H1 (cell line): ENCODE measurements at regions not wholly inside any gene's neighbourhood (a gene's known extent, or its start where the extent isn't known, plus 50 kb on each side); places are given as distances from the start of the nearest gene placed in this dataset.

Experiments used
- CTCF ChIA-PET: fragments of 300-600 bp; sonication (Branson Sonifier 250); formaldehyde crosslinking; loops from one replicate; lab custom pipeline; 2021; ENCODE audit not compliant: partially characterized antibody; lab: Charles Lee
- POLR2A ChIA-PET: fragments of 300-600 bp; sonication (Branson Sonifier 250); formaldehyde crosslinking; loops from one replicate; lab custom pipeline; 2021; ENCODE audit warnings: inconsistent platforms; ENCODE audit not compliant: partially characterized antibody; lab: Charles Lee
- DNase-seq, 2 experiments: peaks; one replicate each; pipeline versions ENCODE4 v3.0.0 to v3.0.0-alpha.2; 2010 to 2022; ENCODE audit warnings: low spot score in 2 of 2, low read depth in 1 of 2, mixed read lengths in 1 of 2
- FAIRE-seq: peaks from 2 replicates; lab custom pipeline; 2011; peaks lifted over from hg19 to GRCh38; lab: Jason Lieb, UNC
- H2AFZ ChIP-seq: 2 replicates; pipeline ENCODE4 v1.8.1; 2012; ENCODE audit warnings: low read length, inconsistent platforms
- H2AK5ac ChIP-seq: 2 replicates; pipeline ENCODE4 v1.6.1; 2013; ENCODE audit warnings: low read depth, low read length
- H2BK120ac ChIP-seq: replicated peaks from 2 replicates; pipeline ENCODE3; 2013; ENCODE audit warnings: low read depth, low read length, inconsistent platforms
- H2BK12ac ChIP-seq: 2 replicates; pipeline ENCODE4 v1.6.1; 2013; ENCODE audit warnings: low read depth, low read length
- H2BK15ac ChIP-seq: 2 replicates; pipeline ENCODE4 v1.6.1; 2013; ENCODE audit warnings: low read length
- H2BK20ac ChIP-seq: 2 replicates; pipeline ENCODE4 v1.6.1; 2013; ENCODE audit warnings: low read length
- H2BK5ac ChIP-seq: 2 replicates; pipeline ENCODE4 v1.6.1; 2013; ENCODE audit warnings: low read depth, low read length
- H3K14ac ChIP-seq: 2 replicates; pipeline ENCODE4 v1.6.1; 2013; ENCODE audit warnings: inconsistent platforms; ENCODE audit not compliant: insufficient read length
- H3K18ac ChIP-seq: 2 replicates; pipeline ENCODE4 v1.6.1; 2013; ENCODE audit warnings: low read length; ENCODE audit errors: extremely low read depth
- H3K23ac ChIP-seq: 2 replicates; pipeline ENCODE4 v1.6.1; 2013; ENCODE audit warnings: inconsistent platforms; ENCODE audit not compliant: insufficient read length
- H3K23me2 ChIP-seq: 2 replicates; pipeline ENCODE4 v1.6.1; 2013; ENCODE audit warnings: low read depth, low read length
- H3K27ac ChIP-seq: 2 replicates; pipeline ENCODE4 v1.6.1; 2011; ENCODE audit warnings: low read depth, low read length, inconsistent platforms
- H3K27me3 ChIP-seq, 4 experiments: replicated peaks in 1 of 4; 1 replicate in 1 of 4; 2 replicates in 3 of 4; pipeline versions ENCODE4 v1.6.1 to v1.8.1; 2011 to 2013; ENCODE audit warnings: low read length in 3 of 4, mild to moderate bottlenecking in 3 of 4, inconsistent platforms in 2 of 4, mixed read lengths in 2 of 4, moderate library complexity in 1 of 4; ENCODE audit not compliant: control insufficient read depth in 3 of 4, insufficient read depth in 3 of 4; ENCODE audit errors: extremely low read depth in 1 of 4
- H3K36me3 ChIP-seq, 4 experiments: 2 replicates each; pipeline versions ENCODE4 v1.6.1 to v1.8.1; 2011 to 2013; ENCODE audit warnings: mild to moderate bottlenecking in 4 of 4, low read length in 3 of 4, moderate library complexity in 2 of 4, control low read depth in 1 of 4, inconsistent platforms in 1 of 4; ENCODE audit not compliant: insufficient read depth in 4 of 4, control insufficient read depth in 2 of 4
- H3K4ac ChIP-seq: replicated peaks from 2 replicates; pipeline ENCODE3; 2013; ENCODE audit warnings: low read length, low read depth, mixed read lengths, inconsistent platforms; ENCODE audit not compliant: insufficient read length
- H3K4me1 ChIP-seq, 4 experiments: replicated peaks in 1 of 4; 1 replicate in 1 of 4; 2 replicates in 3 of 4; pipeline versions ENCODE4 v1.6.1 to v1.8.1; 2011 to 2013; ENCODE audit warnings: low read length in 3 of 4, inconsistent platforms in 2 of 4, mixed read lengths in 1 of 4; ENCODE audit not compliant: insufficient read depth in 4 of 4, control insufficient read depth in 3 of 4
- H3K4me2 ChIP-seq, 2 experiments: 2 replicates each; pipeline versions ENCODE4 v1.6.1 to v1.8.1; 2011 to 2013; ENCODE audit warnings: low read depth in 2 of 2, low read length in 2 of 2, control low read depth in 1 of 2, inconsistent platforms in 1 of 2, mild to moderate bottlenecking in 1 of 2; ENCODE audit not compliant: insufficient read depth in 1 of 2
- H3K4me3 ChIP-seq, 4 experiments: fragments of 200-600, 300-600 bp in 1 of 4; sonication (generic), shearing (Covaris generic), sonication (Bioruptor Twin) in 1 of 4; 2 replicates each; pipeline versions ENCODE4 v1.5.1 to v1.8.1; 2011 to 2016; ENCODE audit warnings: low read length in 4 of 4, low read depth in 3 of 4, control low read depth in 2 of 4, inconsistent platforms in 2 of 4, mild to moderate bottlenecking in 2 of 4, mixed read lengths in 1 of 4, moderate library complexity in 1 of 4; ENCODE audit not compliant: insufficient read depth in 2 of 4; ENCODE audit errors: extremely low read depth in 1 of 4
- H3K56ac ChIP-seq: replicated peaks from 2 replicates; pipeline ENCODE3; 2013; ENCODE audit warnings: low read depth, mild to moderate bottlenecking, mixed read lengths, low read length, inconsistent platforms; ENCODE audit not compliant: insufficient read length
- H3K79me1 ChIP-seq: 2 replicates; pipeline ENCODE4 v1.6.1; 2013; ENCODE audit warnings: low read depth, low read length, control low read depth
- H3K79me2 ChIP-seq, 2 experiments: 2 replicates each; pipeline versions ENCODE4 v1.6.1 to v1.8.1; 2012 to 2013; ENCODE audit warnings: low read length in 2 of 2, mild to moderate bottlenecking in 2 of 2, inconsistent platforms in 1 of 2; ENCODE audit not compliant: insufficient read depth in 2 of 2, control insufficient read depth in 1 of 2
- H3K9ac ChIP-seq, 4 experiments: replicated peaks in 1 of 4; 1 replicate in 1 of 4; 2 replicates in 3 of 4; pipeline versions ENCODE4 v1.6.1 to v1.8.1; 2011 to 2013; ENCODE audit warnings: low read depth in 3 of 4, low read length in 3 of 4, control low read depth in 2 of 4, mild to moderate bottlenecking in 2 of 4, moderate library complexity in 2 of 4, inconsistent platforms in 1 of 4; ENCODE audit errors: extremely low read depth in 1 of 4
- H3K9me3 ChIP-seq, 2 experiments: 2 replicates each; pipeline versions ENCODE4 v1.6.1 to v1.8.1; 2012 to 2013; ENCODE audit warnings: mild to moderate bottlenecking in 2 of 2, moderate library complexity in 2 of 2, control low read depth in 1 of 2, inconsistent platforms in 1 of 2, low read depth in 1 of 2, low read length in 1 of 2, mixed read lengths in 1 of 2; ENCODE audit not compliant: insufficient read depth in 2 of 2
- H4K20me1 ChIP-seq, 2 experiments: replicated peaks in 1 of 2; 2 replicates each; pipeline versions ENCODE3 to v1.8.1; 2011 to 2013; ENCODE audit warnings: inconsistent platforms in 2 of 2, low read length in 2 of 2, mild to moderate bottlenecking in 1 of 2; ENCODE audit not compliant: insufficient read depth in 2 of 2, control insufficient read depth in 1 of 2
- H4K5ac ChIP-seq: 2 replicates; pipeline ENCODE4 v1.6.1; 2013; ENCODE audit warnings: low read length, low read depth, mixed read lengths, inconsistent platforms; ENCODE audit not compliant: insufficient read length
- H4K8ac ChIP-seq: 2 replicates; pipeline ENCODE4 v1.8.0; 2013; ENCODE audit warnings: mild to moderate bottlenecking, moderate library complexity, low read length, inconsistent platforms; ENCODE audit not compliant: insufficient read depth; ENCODE audit errors: extremely low read depth
- H4K91ac ChIP-seq: replicated peaks from 2 replicates; pipeline ENCODE3; 2013; ENCODE audit warnings: low read length, mixed read lengths, inconsistent platforms; ENCODE audit not compliant: insufficient read length
- ATF2 ChIP-seq: IDR thresholded peaks from 2 replicates; pipeline ENCODE4 v1.6.1; 2012; ENCODE audit warnings: low read length, inconsistent platforms
- CTBP2 ChIP-seq: IDR thresholded peaks from 2 replicates; pipeline ENCODE4 v1.7.0; 2011; ENCODE audit warnings: borderline replicate concordance, mild to moderate bottlenecking, moderate library complexity, mixed read lengths, low read length; ENCODE audit not compliant: insufficient read depth, insufficient read length
- EP300 ChIP-seq, 2 experiments: IDR thresholded peaks; 1 replicate in 1 of 2; 2 replicates in 1 of 2; pipeline ENCODE4 v1.6.1; 2011 to 2012; ENCODE audit warnings: low read depth in 2 of 2, low read length in 2 of 2, mild to moderate bottlenecking in 2 of 2, borderline replicate concordance in 1 of 2, inconsistent platforms in 1 of 2, moderate library complexity in 1 of 2
- MAFK ChIP-seq: IDR thresholded peaks from 2 replicates; pipeline ENCODE4 v1.6.1; 2012; ENCODE audit warnings: low read depth, mild to moderate bottlenecking, improper control_type of control experiment, low read length
- RBBP5 ChIP-seq: IDR thresholded peaks from 2 replicates; pipeline ENCODE4 v1.7.1; 2012; ENCODE audit warnings: low read depth, mild to moderate bottlenecking, inconsistent platforms, low read length, moderate library complexity, borderline replicate concordance
- SIX5 ChIP-seq: IDR thresholded peaks from 2 replicates; pipeline ENCODE4 v1.6.1; 2011; ENCODE audit warnings: mild to moderate bottlenecking, low read depth, low read length
- SP2 ChIP-seq: IDR thresholded peaks from 2 replicates; pipeline ENCODE4 v1.6.1; 2012; ENCODE audit warnings: mild to moderate bottlenecking, low read length, inconsistent platforms
- TBP ChIP-seq: IDR thresholded peaks from 2 replicates; pipeline ENCODE4 v1.6.1; 2011; ENCODE audit warnings: low read depth, low read length, improper control_type of control experiment
- TCF12 ChIP-seq: IDR thresholded peaks from 2 replicates; pipeline ENCODE4 v1.6.1; 2011; ENCODE audit warnings: low read depth, mild to moderate bottlenecking, low read length
- WGBS, 2 experiments: shearing (Covaris generic) in 1 of 2; methylation state at CpG; one replicate each; pipeline versions ENCODE4 v1.1.6 to v1.1.7; 2013 to 2015; ENCODE audit warnings: low lambda C conversion rate in 2 of 2, mixed read lengths in 2 of 2, inconsistent platforms in 1 of 2, low coverage in 1 of 2, missing lambda C conversion rate in 1 of 2; ENCODE audit not compliant: insufficient replicate concordance in 2 of 2, insufficient coverage in 1 of 2, insufficient read length in 1 of 2; ENCODE audit errors: extremely low coverage in 1 of 2, missing lambda C conversion rate in 1 of 2; 5-methylcytosine and 5-hydroxymethylcytosine counted together

- no peaks in the 10 kb centered on the region for H3K23me2 ChIP-seq
- H2AFZ ChIP-seq: no peak overlapping the region
- no peak overlapping the region for H3K56ac ChIP-seq
- no peaks in the 10 kb centered on the region for H3K27me3 ChIP-seq
- H3K4ac ChIP-seq: no peak overlapping the region
- H3K9me3 ChIP-seq: no peaks in the 10 kb centered on the region
- no peak overlapping the region for H3K4me2 ChIP-seq
- H3K79me1 ChIP-seq: no peaks in the 10 kb centered on the region
- no peak overlapping the region for H2BK12ac ChIP-seq
- H3K36me3 ChIP-seq: no peaks in the 10 kb centered on the region
- H2BK5ac ChIP-seq: no peak overlapping the region
- DNase-seq: no peak
- H4K91ac ChIP-seq: no peak overlapping the region
- H3K18ac ChIP-seq: no peak overlapping the region
- no peak overlapping the region for H4K8ac ChIP-seq
- WGBS, 2 experiments: 98% methylated on average over 4 of the region's 4 CpGs; no CpG with 5 or more reads in 1 of the 2 experiments
- H3K23ac ChIP-seq: no peak overlapping the region
- no peak overlapping the region for H3K27ac ChIP-seq
- FAIRE-seq: no peak
- no peak overlapping the region for H3K14ac ChIP-seq
- CTCF ChIA-PET: no interaction called here
- H3K79me2 ChIP-seq: no peaks in the 10 kb centered on the region
- H2BK20ac ChIP-seq: no peak overlapping the region
- POLR2A ChIA-PET: no interaction called here
- H4K20me1 ChIP-seq: no peaks in the 10 kb centered on the region
- no peak overlapping the region for H3K4me3 ChIP-seq
- H2BK120ac ChIP-seq: no peak overlapping the region
- no peak overlapping the region for H4K5ac ChIP-seq
- H2AK5ac ChIP-seq: no peak overlapping the region
- H3K4me1 ChIP-seq: peaks cover 0 to 3% (median 0%) of the 10 kb centered on the region in 4 experiments; a peak in 1 of 7 replicates
- H3K9ac ChIP-seq: no peak overlapping the region
- TF ChIP-seq MAFK (no peak), TCF12 (no peak), ATF2 (no peak), EP300 (IDR thresholded peaks at IDR 0.05; ENCODE audit: borderline replicate concordance in 1 of 2, low read depth in 2 of 2, low read length in 2 of 2) (no peak), SIX5 (no peak), RBBP5 (no peak), CTBP2 (no peak), SP2 (no peak), TBP (no peak)
- H2BK15ac ChIP-seq: no peak overlapping the region
These were observed 1000.5 kb downstream of the FLRT2 start for GRCh38 chr14:86530457-86530856.
